Erythroblast (primary cell): ENCODE measurements at regions not wholly inside any gene's neighbourhood (a gene's known extent, or its start where the extent isn't known, plus 50 kb on each side); places are given as distances from the start of the nearest gene placed in this dataset.

ENCODE experiments used
- GATA1 ChIP-seq: IDR thresholded peaks from 2 replicates; pipeline ENCODE4 v1.6.1; 2011; ENCODE audit warnings: low read depth, mild to moderate bottlenecking, control low read depth, low read length, moderate library complexity
- POLR2A ChIP-seq: IDR thresholded peaks from 2 replicates; pipeline ENCODE4 v1.6.1; 2011; ENCODE audit warnings: mild to moderate bottlenecking, low read length

- TF ChIP-seq POLR2A (no peak), GATA1 (no peak)
Measured at GRCh38 chr7:13651167-13651566, 338.3 kb downstream of the ETV1 start.
